ENCODE measurements at regions not wholly inside any gene's neighbourhood (a gene's known extent, or its start where the extent isn't known, plus 50 kb on each side); places are given as distances from the start of the nearest gene placed in this dataset.
A peak's percentile ranks its signal among the peaks of the same experiment; 100 is the strongest.

DNA sequence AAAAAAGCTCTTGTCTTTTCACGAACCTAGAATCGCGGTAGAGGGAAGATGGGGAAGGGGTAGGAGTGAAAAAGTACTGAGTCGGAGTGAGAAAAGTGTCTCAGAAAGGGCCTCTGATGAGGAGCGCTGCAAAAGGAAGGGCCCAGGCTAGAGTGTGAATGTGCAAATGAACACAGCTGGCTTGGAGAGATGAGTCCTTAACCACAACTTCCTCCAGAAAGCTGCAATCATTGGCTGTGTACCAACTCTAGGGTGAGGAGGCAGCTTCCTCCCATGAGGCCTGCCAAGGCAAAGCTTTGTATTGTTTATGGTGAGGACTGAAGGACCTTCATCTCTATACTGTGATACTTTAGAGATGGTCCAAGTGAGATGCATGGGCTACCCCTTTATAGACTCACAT is 566.9 kb upstream of the ANO5 start:
- no peak overlapping the region for H3K4me3 ChIP-seq
- 74 to 78% methylated on average over 5 of the region's 5 CpGs for WGBS, 2 donors
- ATAC-seq (peak in 6 of 8 donors; percentile 35 to 58 (median 51)), DNase-seq (peak in 1 of 2 donors; percentile 13)
- TF ChIP-seq, protein P1, sequence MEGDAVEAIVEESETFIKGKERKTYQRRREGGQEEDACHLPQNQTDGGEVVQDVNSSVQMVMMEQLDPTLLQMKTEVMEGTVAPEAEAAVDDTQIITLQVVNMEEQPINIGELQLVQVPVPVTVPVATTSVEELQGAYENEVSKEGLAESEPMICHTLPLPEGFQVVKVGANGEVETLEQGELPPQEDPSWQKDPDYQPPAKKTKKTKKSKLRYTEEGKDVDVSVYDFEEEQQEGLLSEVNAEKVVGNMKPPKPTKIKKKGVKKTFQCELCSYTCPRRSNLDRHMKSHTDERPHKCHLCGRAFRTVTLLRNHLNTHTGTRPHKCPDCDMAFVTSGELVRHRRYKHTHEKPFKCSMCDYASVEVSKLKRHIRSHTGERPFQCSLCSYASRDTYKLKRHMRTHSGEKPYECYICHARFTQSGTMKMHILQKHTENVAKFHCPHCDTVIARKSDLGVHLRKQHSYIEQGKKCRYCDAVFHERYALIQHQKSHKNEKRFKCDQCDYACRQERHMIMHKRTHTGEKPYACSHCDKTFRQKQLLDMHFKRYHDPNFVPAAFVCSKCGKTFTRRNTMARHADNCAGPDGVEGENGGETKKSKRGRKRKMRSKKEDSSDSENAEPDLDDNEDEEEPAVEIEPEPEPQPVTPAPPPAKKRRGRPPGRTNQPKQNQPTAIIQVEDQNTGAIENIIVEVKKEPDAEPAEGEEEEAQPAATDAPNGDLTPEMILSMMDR (IDR thresholded peaks at IDR 0.05) = no peak
- H3K9me3 ChIP-seq = no peaks in the 10 kb centered on the region
- H3K4me1 ChIP-seq = peaks cover 0 to 4% (median 0%) of the 10 kb centered on the region in 9 donors
- intact Hi-C loops (cut with DNase I) = no loop called here
- no peaks in the 10 kb centered on the region for H3K27me3 ChIP-seq
- no peaks in the 10 kb centered on the region for H3K36me3 ChIP-seq
- no peak overlapping the region for H3K27ac ChIP-seq

DNA sequence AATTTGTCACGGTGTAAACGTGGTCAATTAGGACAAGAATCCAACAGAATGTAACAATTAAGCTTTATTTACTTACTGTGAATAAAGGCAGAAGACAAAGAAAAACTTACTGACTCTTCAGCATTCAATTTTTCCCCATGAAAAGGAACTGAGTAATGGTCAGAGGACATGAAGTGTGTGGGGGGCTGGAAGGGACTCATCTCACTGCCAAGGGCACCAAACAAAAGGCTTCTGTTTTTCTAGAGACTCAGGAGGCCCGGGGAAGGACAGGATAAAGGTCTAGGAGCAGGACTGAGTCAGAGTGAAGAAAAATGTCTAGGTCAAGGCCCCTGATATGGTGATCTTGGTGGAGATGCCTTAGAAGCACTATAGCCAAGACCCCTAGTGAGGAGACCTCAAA is 564.2 kb upstream of the ANO5 start:
- intact Hi-C loops (cut with DNase I) = no loop called here
- Histone ChIP-seq H3K9me3 (no peaks in the 10 kb centered on the region), H3K4me1 (peaks cover 0 to 4% (median 0%) of the 10 kb centered on the region in 9 donors), H3K4me3 (no peak overlapping the region), H3K27me3 (no peaks in the 10 kb centered on the region), H3K36me3 (no peaks in the 10 kb centered on the region), H3K27ac (no peak overlapping the region)
- ATAC-seq = no peak
- no peak for DNase-seq
- 59 to 73% methylated on average over 3 of the region's 3 CpGs for WGBS, 2 donors
- TF ChIP-seq, protein P1 (IDR thresholded peaks at IDR 0.05) = no peak

DNA sequence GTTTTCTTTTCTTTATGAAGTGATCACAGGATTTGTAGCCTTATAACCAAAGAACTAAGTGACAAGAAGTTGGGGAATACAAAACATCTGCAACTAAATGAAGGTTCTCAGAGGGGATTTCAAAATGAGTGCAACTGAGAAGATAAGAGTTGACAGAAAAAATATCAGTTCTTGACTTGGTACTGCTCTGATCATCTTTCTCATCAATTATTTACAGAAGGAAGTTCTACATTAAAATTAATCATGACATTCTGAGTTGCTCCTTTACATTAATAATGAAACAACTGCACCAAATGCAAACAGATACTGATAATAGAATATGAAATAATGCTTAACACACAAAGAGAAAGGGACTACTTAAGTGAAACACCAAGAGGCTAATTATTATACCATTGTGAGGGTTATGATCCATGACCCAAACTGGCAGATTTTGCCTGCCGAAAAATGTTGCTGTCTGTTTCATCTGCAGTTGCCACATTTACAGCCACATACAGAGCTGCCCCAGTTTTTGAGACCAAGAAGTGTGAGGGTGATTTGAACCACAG is 561.9 kb upstream of the ANO5 start:
- H3K4me1 ChIP-seq = peaks cover 0 to 4% (median 0%) of the 10 kb centered on the region in 9 donors
- H3K27ac ChIP-seq = no peak overlapping the region
- no peaks in the 10 kb centered on the region for H3K27me3 ChIP-seq
- no peak for DNase-seq
- no peaks in the 10 kb centered on the region for H3K9me3 ChIP-seq
- TF ChIP-seq, protein P1 (IDR thresholded peaks at IDR 0.05) = no peak
- 88 to 89% methylated on average over 1 of the region's 1 CpG for WGBS, 2 donors
- no peaks in the 10 kb centered on the region for H3K36me3 ChIP-seq
- no peak overlapping the region for H3K4me3 ChIP-seq
- no peak for ATAC-seq
- intact Hi-C loops (cut with DNase I) = no loop called here

DNA sequence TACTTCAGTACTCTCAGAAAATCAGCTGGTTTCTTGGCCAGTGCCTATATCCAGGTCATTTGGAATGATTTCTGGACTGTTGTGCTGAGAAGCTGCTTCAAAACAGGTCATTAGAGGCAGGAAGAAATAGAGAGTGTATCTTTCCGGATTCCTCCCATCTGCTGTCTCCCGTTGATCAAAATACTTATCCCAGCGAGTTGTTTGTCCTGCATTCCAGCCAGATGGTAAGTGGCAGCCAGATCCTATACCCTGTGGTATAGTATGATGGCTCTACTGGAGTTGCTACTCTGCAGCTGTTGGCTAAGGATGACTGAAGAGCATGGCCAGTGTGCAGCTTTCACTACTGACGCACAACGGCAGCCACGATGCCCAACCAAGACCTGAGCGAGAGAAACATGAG is 560.9 kb upstream of the ANO5 start:
- DNase-seq (no peak), ATAC-seq (no peak)
- Histone ChIP-seq H3K4me3 (no peak overlapping the region), H3K4me1 (no peaks in the 10 kb centered on the region), H3K9me3 (no peaks in the 10 kb centered on the region), H3K27me3 (no peaks in the 10 kb centered on the region), H3K36me3 (no peaks in the 10 kb centered on the region), H3K27ac (no peak overlapping the region)
- TF ChIP-seq, protein P1 (IDR thresholded peaks at IDR 0.05) = no peak
- 78 to 84% methylated on average over 7 of the region's 7 CpGs for WGBS, 2 donors
- intact Hi-C loops (cut with DNase I) = no loop called here
